ENCODE measurements at regions not wholly inside any gene's neighbourhood (a gene's known extent, or its start where the extent isn't known, plus 50 kb on each side); places are given as distances from the start of the nearest gene placed in this dataset.

GRCh38 chr10:6734286-6734685 is 154.2 kb upstream of the PRKCQ start (continued):
- no peak for TF ChIP-seq ZGPAT (CRISPR knock-in tag; IDR thresholded peaks at IDR 0.05)

- BruUV-seq (replicated peaks) = no TSS peak
- H3K79me2 ChIP-seq (ENCODE audit: insufficient read depth, low read length) = no peaks in the 10 kb centered on the region
Observed at GRCh38 chr10:6729861-6730344, 149.8 kb upstream of the PRKCQ start.

GRCh38 chr10:6729071-6729774 is 149.1 kb upstream of the PRKCQ start:
- no peak for ATAC-seq
- intact Hi-C loops (cut with micrococcal nuclease; ENCODE audit: unreplicated experiment) = no loop called here
- in situ Hi-C loops (cut with HindIII; ENCODE audit: extremely low pct_ligation_motif_present, low pct_unique_long_range_greater_than_20kb) = no loop called here
- FAIRE-seq = no peak
- ChIA-PET CTCF (ENCODE audit: low intra/inter-chr PET ratio, low total read pairs) (no interaction called here), POLR2A (no interaction called here)
- Histone ChIP-seq H3K79me2 (ENCODE audit: insufficient read depth, low read length) (no peaks in the 10 kb centered on the region), H3K27me3 (ENCODE audit: control insufficient read depth in 1 of 2, insufficient read depth in 2 of 2, low read length in 2 of 2) (peaks cover 0 to 6% of the 10 kb centered on the region in 2 experiments; a peak in 1 of 5 replicates), H3K9me3 (ENCODE audit: low read length) (no peaks in the 10 kb centered on the region), H3K27ac (ENCODE audit: extremely low read length, insufficient read depth, low read length) (no peak overlapping the region), H2AFZ (ENCODE audit: low read length) (no peak overlapping the region), H3K4me1 (ENCODE audit: insufficient read depth, low read length) (no peaks in the 10 kb centered on the region), H3K4me3 (replicated peaks in 1 of 3; ENCODE audit: insufficient read depth in 1 of 3, low read depth in 2 of 3, low read length in 3 of 3) (no peak overlapping the region), H4K20me1 (ENCODE audit: insufficient read depth, low read length) (no peaks in the 10 kb centered on the region), H3K36me3 (replicated peaks in 1 of 2; ENCODE audit: control insufficient read depth in 1 of 2, insufficient read depth in 2 of 2, low read length in 2 of 2) (no peaks in the 10 kb centered on the region), H3K9ac (ENCODE audit: insufficient read depth, low read depth, low read length) (no peak overlapping the region), H3K4me2 (ENCODE audit: low read depth, low read length) (no peak overlapping the region)
- 4% methylated on average over 6 of the region's 6 CpGs for WGBS (ENCODE audit: low lambda C conversion rate)
- no TSS peak for BruUV-seq (replicated peaks)
- DNase-seq (ENCODE audit: low spot score) = no peak
- no peak for TF ChIP-seq ZNF343 (CRISPR knock-in tag; IDR thresholded peaks at IDR 0.05)
- TF ChIP-seq ZNF564 (CRISPR knock-in tag; IDR thresholded peaks at IDR 0.05) = no peak
- TF ChIP-seq ZNF530 (CRISPR knock-in tag; IDR thresholded peaks at IDR 0.05; ENCODE audit: low read depth) = no peak
- no peak for TF ChIP-seq ZC3H4 (CRISPR knock-in tag; IDR thresholded peaks at IDR 0.05; ENCODE audit: borderline replicate concordance)
- TF ChIP-seq ZUFSP (CRISPR knock-in tag; IDR thresholded peaks at IDR 0.05; ENCODE audit: borderline replicate concordance) = no peak
- no peak for TF ChIP-seq NR2C2 (CRISPR knock-in tag; IDR thresholded peaks at IDR 0.05; ENCODE audit: borderline replicate concordance)
- no peak for TF ChIP-seq HOXD1 (CRISPR knock-in tag; IDR thresholded peaks at IDR 0.05)
- no peak for TF ChIP-seq ATF5 (CRISPR knock-in tag; IDR thresholded peaks at IDR 0.05; ENCODE audit: low read depth)
- no peak for TF ChIP-seq ZNF879 (CRISPR knock-in tag; IDR thresholded peaks at IDR 0.05)

More at GRCh38 chr10:6729861-6730344, 149.8 kb upstream of the PRKCQ start:
- DNase-seq (ENCODE audit: low spot score) (no peak), FAIRE-seq (no peak), ATAC-seq (no peak)
- no peak overlapping the region for H3K9ac ChIP-seq (ENCODE audit: insufficient read depth, low read depth, low read length)
- in situ Hi-C loops (cut with HindIII; ENCODE audit: extremely low pct_ligation_motif_present, low pct_unique_long_range_greater_than_20kb) = no loop called here
- no peak overlapping the region for H3K4me3 ChIP-seq (replicated peaks in 1 of 3; ENCODE audit: insufficient read depth in 1 of 3, low read depth in 2 of 3, low read length in 3 of 3)
- no peaks in the 10 kb centered on the region for H3K36me3 ChIP-seq (replicated peaks in 1 of 2; ENCODE audit: control insufficient read depth in 1 of 2, insufficient read depth in 2 of 2, low read length in 2 of 2)
- H2AFZ ChIP-seq (ENCODE audit: low read length) = no peak overlapping the region
- WGBS (ENCODE audit: low lambda C conversion rate) = 13% methylated on average over 7 of the region's 7 CpGs
- CTCF ChIA-PET (ENCODE audit: low intra/inter-chr PET ratio, low total read pairs) = no interaction called here
- H3K27ac ChIP-seq (ENCODE audit: extremely low read length, insufficient read depth, low read length) = no peak overlapping the region
- H3K4me2 ChIP-seq (ENCODE audit: low read depth, low read length) = no peak overlapping the region
- POLR2A ChIA-PET = no interaction called here
- peaks cover 0 to 6% of the 10 kb centered on the region in 2 experiments; a peak in 1 of 5 replicates for H3K27me3 ChIP-seq (ENCODE audit: control insufficient read depth in 1 of 2, insufficient read depth in 2 of 2, low read length in 2 of 2)
- H3K4me1 ChIP-seq (ENCODE audit: insufficient read depth, low read length) = no peaks in the 10 kb centered on the region
- no peaks in the 10 kb centered on the region for H4K20me1 ChIP-seq (ENCODE audit: insufficient read depth, low read length)
- H3K9me3 ChIP-seq (ENCODE audit: low read length) = no peaks in the 10 kb centered on the region
- intact Hi-C loops (cut with micrococcal nuclease; ENCODE audit: unreplicated experiment) = loop anchor here (10.0 kb wide), 1 partner anchor 55 kb away; no protein-coding TSS in a partner anchor
- TF ChIP-seq XBP1 (CRISPR knock-in tag; IDR thresholded peaks at IDR 0.05) (no peak), POGZ (CRISPR knock-in tag; IDR thresholded peaks at IDR 0.05) (no peak), POLR2G (IDR thresholded peaks at IDR 0.05; ENCODE audit: low read depth, low read length) (no peak), SPEN (CRISPR knock-in tag; IDR thresholded peaks at IDR 0.05; ENCODE audit: low read depth) (no peak), HCFC1 (IDR thresholded peaks at IDR 0.05; ENCODE audit: low read depth, low read length) (no peak), ZNF891 (CRISPR knock-in tag; IDR thresholded peaks at IDR 0.05) (no peak), TBP (CRISPR knock-in tag; IDR thresholded peaks at IDR 0.05) (no peak)
